ENCODE measurements at regions not wholly inside any gene's neighbourhood (a gene's known extent, or its start where the extent isn't known, plus 50 kb on each side); places are given as distances from the start of the nearest gene placed in this dataset.

DNA sequence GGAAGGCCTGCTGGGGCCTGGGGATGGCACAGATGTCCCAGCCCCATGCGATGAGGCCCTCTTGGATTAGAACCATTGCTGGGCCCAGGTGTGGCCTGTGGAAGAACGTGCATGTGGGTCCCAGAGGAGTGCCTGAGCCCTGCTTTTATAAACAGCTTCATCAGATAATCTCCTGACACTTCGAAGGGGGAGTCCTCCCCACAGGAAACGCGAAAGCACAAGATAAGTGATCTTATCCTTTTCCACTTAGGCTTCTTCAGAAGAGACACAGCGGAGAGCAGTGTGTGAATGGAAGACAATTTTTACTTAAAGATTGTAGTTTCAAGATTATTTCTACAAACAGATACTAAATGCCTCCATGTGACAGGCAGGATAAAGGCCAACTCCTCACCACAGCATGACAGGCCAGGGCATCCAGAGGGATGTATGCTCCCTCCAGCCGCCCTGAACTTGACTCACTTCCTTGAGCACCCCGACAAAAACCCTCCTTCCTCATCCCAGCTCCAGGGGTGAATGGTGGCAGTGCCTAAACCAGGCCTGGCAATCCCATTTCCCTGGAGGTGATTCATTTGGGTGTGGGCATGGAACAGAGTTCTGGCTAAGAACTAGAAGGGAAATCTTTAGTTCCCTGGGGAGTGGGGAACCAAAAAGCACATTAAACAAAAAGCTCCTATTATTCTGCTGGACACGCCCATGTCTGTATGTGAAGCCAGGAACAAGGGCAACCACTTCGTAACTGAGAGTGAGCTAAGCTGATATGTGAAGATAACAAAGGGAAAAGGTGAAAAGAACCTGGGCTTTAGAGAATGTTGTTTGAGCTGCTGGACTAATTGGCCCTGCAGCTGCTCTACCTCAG lies 56.2 kb upstream of the TMEM163 start (continued):
- no peak for TF ChIP-seq ZKSCAN8 (CRISPR knock-in tag; IDR thresholded peaks at IDR 0.05)
- TF ChIP-seq ZNF695 (CRISPR knock-in tag; IDR thresholded peaks at IDR 0.05), result no peak
- TF ChIP-seq KAT7 (CRISPR knock-in tag; IDR thresholded peaks at IDR 0.05; ENCODE audit: borderline replicate concordance), result no peak
- TF ChIP-seq, protein P1, sequence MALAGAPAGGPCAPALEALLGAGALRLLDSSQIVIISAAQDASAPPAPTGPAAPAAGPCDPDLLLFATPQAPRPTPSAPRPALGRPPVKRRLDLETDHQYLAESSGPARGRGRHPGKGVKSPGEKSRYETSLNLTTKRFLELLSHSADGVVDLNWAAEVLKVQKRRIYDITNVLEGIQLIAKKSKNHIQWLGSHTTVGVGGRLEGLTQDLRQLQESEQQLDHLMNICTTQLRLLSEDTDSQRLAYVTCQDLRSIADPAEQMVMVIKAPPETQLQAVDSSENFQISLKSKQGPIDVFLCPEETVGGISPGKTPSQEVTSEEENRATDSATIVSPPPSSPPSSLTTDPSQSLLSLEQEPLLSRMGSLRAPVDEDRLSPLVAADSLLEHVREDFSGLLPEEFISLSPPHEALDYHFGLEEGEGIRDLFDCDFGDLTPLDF (CRISPR knock-in tag; IDR thresholded peaks at IDR 0.05), result no peak
- TF ChIP-seq PHB (CRISPR knock-in tag; IDR thresholded peaks at IDR 0.05), result no peak
- no peak for TF ChIP-seq ID3 (CRISPR knock-in tag; IDR thresholded peaks at IDR 0.05)
- TF ChIP-seq ID3 (tag; IDR thresholded peaks at IDR 0.05), result 0 out of 2 replicates have a peak, but pooled peaks have one; percentile 11
- no peak for TF ChIP-seq GTF3C2 (IDR thresholded peaks at IDR 0.05; ENCODE audit: borderline replicate concordance, extremely low read depth, insufficient read length)
- TF ChIP-seq, protein P2, sequence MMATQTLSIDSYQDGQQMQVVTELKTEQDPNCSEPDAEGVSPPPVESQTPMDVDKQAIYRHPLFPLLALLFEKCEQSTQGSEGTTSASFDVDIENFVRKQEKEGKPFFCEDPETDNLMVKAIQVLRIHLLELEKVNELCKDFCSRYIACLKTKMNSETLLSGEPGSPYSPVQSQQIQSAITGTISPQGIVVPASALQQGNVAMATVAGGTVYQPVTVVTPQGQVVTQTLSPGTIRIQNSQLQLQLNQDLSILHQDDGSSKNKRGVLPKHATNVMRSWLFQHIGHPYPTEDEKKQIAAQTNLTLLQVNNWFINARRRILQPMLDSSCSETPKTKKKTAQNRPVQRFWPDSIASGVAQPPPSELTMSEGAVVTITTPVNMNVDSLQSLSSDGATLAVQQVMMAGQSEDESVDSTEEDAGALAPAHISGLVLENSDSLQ (IDR thresholded peaks at IDR 0.05), result no peak
- TF ChIP-seq ZNF165 (CRISPR knock-in tag; IDR thresholded peaks at IDR 0.05; ENCODE audit: borderline replicate concordance), result no peak
- no peak for TF ChIP-seq TRIM28 (IDR thresholded peaks at IDR 0.05)
- TF ChIP-seq NFYB (IDR thresholded peaks at IDR 0.05; ENCODE audit: extremely low read depth, insufficient read length), result no peak
- TF ChIP-seq, protein P3, sequence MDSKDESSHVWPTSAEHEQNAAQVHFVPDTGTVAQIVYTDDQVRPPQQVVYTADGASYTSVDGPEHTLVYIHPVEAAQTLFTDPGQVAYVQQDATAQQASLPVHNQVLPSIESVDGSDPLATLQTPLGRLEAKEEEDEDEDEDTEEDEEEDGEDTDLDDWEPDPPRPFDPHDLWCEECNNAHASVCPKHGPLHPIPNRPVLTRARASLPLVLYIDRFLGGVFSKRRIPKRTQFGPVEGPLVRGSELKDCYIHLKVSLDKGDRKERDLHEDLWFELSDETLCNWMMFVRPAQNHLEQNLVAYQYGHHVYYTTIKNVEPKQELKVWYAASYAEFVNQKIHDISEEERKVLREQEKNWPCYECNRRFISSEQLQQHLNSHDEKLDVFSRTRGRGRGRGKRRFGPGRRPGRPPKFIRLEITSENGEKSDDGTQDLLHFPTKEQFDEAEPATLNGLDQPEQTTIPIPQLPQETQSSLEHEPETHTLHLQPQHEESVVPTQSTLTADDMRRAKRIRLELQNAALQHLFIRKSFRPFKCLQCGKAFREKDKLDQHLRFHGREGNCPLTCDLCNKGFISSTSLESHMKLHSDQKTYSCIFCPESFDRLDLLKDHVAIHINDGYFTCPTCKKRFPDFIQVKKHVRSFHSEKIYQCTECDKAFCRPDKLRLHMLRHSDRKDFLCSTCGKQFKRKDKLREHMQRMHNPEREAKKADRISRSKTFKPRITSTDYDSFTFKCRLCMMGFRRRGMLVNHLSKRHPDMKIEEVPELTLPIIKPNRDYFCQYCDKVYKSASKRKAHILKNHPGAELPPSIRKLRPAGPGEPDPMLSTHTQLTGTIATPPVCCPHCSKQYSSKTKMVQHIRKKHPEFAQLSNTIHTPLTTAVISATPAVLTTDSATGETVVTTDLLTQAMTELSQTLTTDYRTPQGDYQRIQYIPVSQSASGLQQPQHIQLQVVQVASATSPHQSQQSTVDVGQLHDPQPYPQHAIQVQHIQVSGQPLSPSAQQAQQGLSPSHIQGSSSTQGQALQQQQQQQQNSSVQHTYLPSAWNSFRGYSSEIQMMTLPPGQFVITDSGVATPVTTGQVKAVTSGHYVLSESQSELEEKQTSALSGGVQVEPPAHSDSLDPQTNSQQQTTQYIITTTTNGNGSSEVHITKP (IDR thresholded peaks at IDR 0.05; ENCODE audit: partially characterized antibody), result no peak
- no peak for TF ChIP-seq CREB1 (IDR thresholded peaks at IDR 0.05)
- no peak for TF ChIP-seq CREB1 (CRISPR knock-in tag; IDR thresholded peaks at IDR 0.05)
- TF ChIP-seq CREB3L1 (IDR thresholded peaks at IDR 0.05; ENCODE audit: borderline replicate concordance, low read depth), result no peak
- no peak for TF ChIP-seq CHD2 (IDR thresholded peaks at IDR 0.05; ENCODE audit: low read depth, low read length)
